GM19025 (cell line): ENCODE measurements at regions not wholly inside any gene's neighbourhood (a gene's known extent, or its start where the extent isn't known, plus 50 kb on each side); places are given as distances from the start of the nearest gene placed in this dataset.

Source experiments
- ATAC-seq: cut with Tn5 transposase; IDR thresholded peaks from one replicate; pipeline ENCODE4 v1.9.1; 2021; ENCODE audit warnings: mild to moderate bottlenecking, low read depth, moderate library complexity; ENCODE audit not compliant: unreplicated experiment

- ATAC-seq, result no peak
Measured at GRCh38 chr3:135699741-135700140, 265.8 kb upstream of the PPP2R3A start.

GRCh38 chr3:135706758-135707375, 258.7 kb upstream of the PPP2R3A start:
- no peak for ATAC-seq

GRCh38 chr3:135719449-135719848, 246.1 kb upstream of the PPP2R3A start:
- no peak for ATAC-seq

- ATAC-seq, result no peak
Measured at GRCh38 chr3:135728007-135728721, 237.4 kb upstream of the PPP2R3A start.

GRCh38 chr3:135731546-135731945, 234.0 kb upstream of the PPP2R3A start:
- no peak for ATAC-seq

GRCh38 chr3:135736740-135737139, 228.8 kb upstream of the PPP2R3A start:
- no peak for ATAC-seq

- ATAC-seq, result no peak
Measured at GRCh38 chr3:135739779-135740178, 225.7 kb upstream of the PPP2R3A start.

- no peak for ATAC-seq
Measured at GRCh38 chr3:135740211-135740610, 225.3 kb upstream of the PPP2R3A start.

- no peak for ATAC-seq
Measured at GRCh38 chr3:135740751-135741150, 224.8 kb upstream of the PPP2R3A start.

- no peak for ATAC-seq
Measured at GRCh38 chr3:135751991-135752390, 213.5 kb upstream of the PPP2R3A start.

- ATAC-seq, result no peak
Measured at GRCh38 chr3:135752851-135753250, 212.7 kb upstream of the PPP2R3A start.

- ATAC-seq, result no peak
Measured at GRCh38 chr3:135753506-135753905, 212.0 kb upstream of the PPP2R3A start.

GRCh38 chr3:135755330-135756105, 210.0 kb upstream of the PPP2R3A start:
- ATAC-seq, result no peak

- ATAC-seq, result no peak
Measured at GRCh38 chr3:135756106-135756668, 209.3 kb upstream of the PPP2R3A start.

- ATAC-seq, result no peak
Measured at GRCh38 chr3:135757421-135757820, 208.1 kb upstream of the PPP2R3A start.

- ATAC-seq, result no peak
Measured at GRCh38 chr3:135758961-135759360, 206.6 kb upstream of the PPP2R3A start.

GRCh38 chr3:135759651-135760050, 205.9 kb upstream of the PPP2R3A start:
- no peak for ATAC-seq

GRCh38 chr3:135760581-135760980, 204.9 kb upstream of the PPP2R3A start:
- ATAC-seq, result no peak

- no peak for ATAC-seq
Measured at GRCh38 chr3:135762188-135762856, 203.2 kb upstream of the PPP2R3A start.

- no peak for ATAC-seq
Measured at GRCh38 chr3:135766115-135766514, 199.4 kb upstream of the PPP2R3A start.

GRCh38 chr3:135771760-135772159, 193.8 kb upstream of the PPP2R3A start:
- no peak for ATAC-seq
